ENCODE measurements at regions not wholly inside any gene's neighbourhood (a gene's known extent, or its start where the extent isn't known, plus 50 kb on each side); places are given as distances from the start of the nearest gene placed in this dataset.

DNA sequence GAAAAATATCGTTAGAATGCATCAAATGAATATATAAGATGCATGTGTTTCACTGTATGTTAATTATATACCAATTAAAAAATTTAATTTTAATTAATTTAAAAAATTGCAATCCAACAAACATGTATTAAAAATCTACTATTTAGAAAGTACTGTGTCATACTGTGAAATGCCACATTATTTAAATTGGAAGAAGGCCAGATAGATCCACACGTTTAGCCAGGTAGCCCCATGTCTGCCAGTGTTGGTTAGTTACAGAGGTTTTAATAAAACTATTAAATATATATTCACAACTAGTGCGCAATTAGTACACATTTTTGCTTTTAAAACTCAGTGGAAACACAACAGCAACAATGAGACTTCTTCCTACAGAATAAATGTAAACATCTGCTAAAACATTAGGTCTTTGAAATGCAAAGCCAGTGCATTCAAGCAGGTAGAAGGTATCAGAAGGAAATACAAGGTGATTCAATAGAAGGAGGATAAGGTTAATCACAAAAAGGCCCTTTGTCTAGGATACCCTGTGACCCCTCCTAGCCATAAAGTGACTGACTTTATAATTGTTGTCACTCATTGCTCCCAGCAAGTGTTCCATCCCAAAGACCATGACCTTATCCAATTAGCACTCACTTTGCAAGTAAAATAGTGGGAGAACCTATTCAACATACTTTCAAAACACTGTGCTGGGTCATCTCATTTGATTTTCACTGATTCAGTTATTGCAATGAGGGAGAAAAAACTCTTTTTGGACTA is 211.5 kb downstream of the TTLL7 start:
- no peak overlapping the region for H3K9ac ChIP-seq (ENCODE audit: low read depth, low read length)
- POLR2A ChIA-PET (ENCODE audit: unreplicated experiment), result no interaction called here
- H3K79me1 ChIP-seq (ENCODE audit: low read depth in 1 of 2, low read length in 2 of 2), result no peaks in the 10 kb centered on the region
- H2AK5ac ChIP-seq (ENCODE audit: low read depth, low read length), result no peak overlapping the region
- H3K9me3 ChIP-seq (ENCODE audit: control insufficient read depth, insufficient read depth, low read length), result no peaks in the 10 kb centered on the region
- intact Hi-C loops (cut with micrococcal nuclease), result no loop called here
- no peak overlapping the region for H3K27ac ChIP-seq (ENCODE audit: insufficient read depth, low read length)
- H4K5ac ChIP-seq (ENCODE audit: low read depth, low read length), result no peak overlapping the region
- no peak overlapping the region for H2BK15ac ChIP-seq (ENCODE audit: low read depth, low read length)
- H3K56ac ChIP-seq (ENCODE audit: extremely low read depth, insufficient read depth, low read length), result no peak overlapping the region
- no peaks in the 10 kb centered on the region for H3K4me1 ChIP-seq (ENCODE audit: control insufficient read depth, insufficient read depth, low read length)
- H3K9me1 ChIP-seq (ENCODE audit: insufficient read depth, low read length), result no peaks in the 10 kb centered on the region
- no peak overlapping the region for H3K4me2 ChIP-seq (ENCODE audit: low read depth, low read length)
- H3K23ac ChIP-seq (ENCODE audit: low read depth, low read length), result no peak overlapping the region
- H4K91ac ChIP-seq (ENCODE audit: insufficient read depth, low read depth, low read length), result no peak overlapping the region
- H2BK20ac ChIP-seq (ENCODE audit: low read depth, low read length), result no peak overlapping the region
- no peak overlapping the region for H2BK120ac ChIP-seq (ENCODE audit: low read depth, low read length)
- no peak for DNase-seq
- no peaks in the 10 kb centered on the region for H4K20me1 ChIP-seq (ENCODE audit: insufficient read depth, low read length)
- H3K27me3 ChIP-seq (ENCODE audit: control insufficient read depth, insufficient read depth, low read length), result no peaks in the 10 kb centered on the region
- 100% methylated on average over 1 of the region's 3 CpGs; no CpG with 5 or more reads in 1 of the 2 experiments for WGBS, 2 experiments (ENCODE audit: extremely low coverage in 2 of 2, insufficient read length in 1 of 2)
- H3K4me3 ChIP-seq (ENCODE audit: insufficient read depth, low read depth, low read length), result no peak overlapping the region
- no peaks in the 10 kb centered on the region for H3K36me3 ChIP-seq (ENCODE audit: control insufficient read depth, insufficient read depth, low read length)
- TF ChIP-seq RAD21 (IDR thresholded peaks at IDR 0.05; ENCODE audit: low read length), result no peak
- no peak for TF ChIP-seq RFX5 (IDR thresholded peaks at IDR 0.05; ENCODE audit: low read depth, low read length)
- no peak for TF ChIP-seq RCOR1 (IDR thresholded peaks at IDR 0.05; ENCODE audit: insufficient replicate concordance, low read length)
- TF ChIP-seq CHD1 (IDR thresholded peaks at IDR 0.05; ENCODE audit: low read depth, low read length), result no peak
- H4K8ac ChIP-seq (ENCODE audit: low read depth in 2 of 2, low read length in 2 of 2), result no peak overlapping the region
- dilution Hi-C loops (cut with HindIII; ENCODE audit: low sequenced_read_pairs, unreplicated experiment), result no loop called here
- in situ Hi-C loops (cut with MboI; ENCODE audit: low sequenced_read_pairs), result no loop called here
- no peak overlapping the region for H3K14ac ChIP-seq (replicated peaks; ENCODE audit: low read depth, low read length)
- H3K18ac ChIP-seq (ENCODE audit: low read depth, low read length), result no peak overlapping the region
- no peak overlapping the region for H2AK9ac ChIP-seq (replicated peaks; ENCODE audit: low read depth, low read length, poor library complexity)
- ATAC-seq (ENCODE audit: low read depth), result no peak
- no peak overlapping the region for H2AFZ ChIP-seq (replicated peaks; ENCODE audit: low read length, poor library complexity)
- no TSS peak for BruUV-seq (replicated peaks)
- no peak overlapping the region for H2BK5ac ChIP-seq (ENCODE audit: low read depth, low read length, poor library complexity, severe bottlenecking)
- CTCF ChIA-PET, result no interaction called here
- no peak overlapping the region for H3K4ac ChIP-seq (ENCODE audit: low read depth, low read length)
